NCI-H2171 treated with DMSO at 0.1 percent for 48 hours (cell line): ENCODE measurements at regions not wholly inside any gene's neighbourhood (a gene's known extent, or its start where the extent isn't known, plus 50 kb on each side); places are given as distances from the start of the nearest gene placed in this dataset.

Source experiments
- DNase-seq: peaks from one replicate; lab custom pipeline; 2025; lab: John Stamatoyannopoulos, UW

- DNase-seq, result no peak
Measured at GRCh38 chr19:28505134-28505533, 707.8 kb downstream of the UQCRFS1 start.

- DNase-seq, result no peak
Measured at GRCh38 chr19:28504727-28505126, 708.2 kb downstream of the UQCRFS1 start.

GRCh38 chr19:28504139-28504538 is 708.8 kb downstream of the UQCRFS1 start:
- no peak for DNase-seq

DNA sequence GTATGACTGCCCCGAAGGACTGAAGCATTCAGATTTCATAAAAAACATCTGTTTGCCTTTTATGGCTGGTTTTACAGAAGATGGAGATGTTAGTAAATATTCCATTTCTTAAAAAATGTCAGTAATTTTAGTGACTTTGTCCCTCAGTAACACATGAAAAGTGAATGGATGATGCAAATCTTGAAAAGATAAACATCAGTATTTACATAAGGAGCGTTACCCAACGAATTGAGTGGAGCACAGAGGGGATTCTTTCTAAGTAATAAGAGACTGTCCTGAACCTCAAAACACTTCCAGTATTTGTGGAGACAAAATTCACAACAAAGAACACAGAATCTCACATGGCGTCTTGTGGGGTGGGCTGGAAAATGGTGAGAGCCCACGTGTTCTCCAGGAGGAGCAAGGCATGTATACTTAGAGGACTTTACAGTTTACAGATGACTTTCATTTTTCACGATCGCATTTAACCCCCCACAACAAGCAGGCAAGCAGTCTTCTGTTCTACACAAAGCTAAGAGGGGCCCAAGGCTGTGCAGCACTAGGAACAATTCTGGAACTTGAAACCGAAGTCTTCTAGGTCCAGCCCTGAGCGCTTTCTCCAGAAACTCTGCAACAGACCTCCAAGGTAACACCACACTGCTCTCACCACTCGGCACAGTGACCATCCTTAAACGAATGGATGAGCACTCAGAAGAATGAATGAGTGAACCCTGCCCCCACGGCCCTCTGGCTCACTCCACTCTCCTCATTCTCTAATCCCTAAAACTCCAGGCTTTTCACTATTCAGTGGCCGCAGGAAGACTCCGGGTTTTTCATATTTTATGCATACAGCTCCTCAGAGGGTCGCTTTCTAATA is 709.8 kb downstream of the UQCRFS1 start:
- DNase-seq, result no peak

DNA sequence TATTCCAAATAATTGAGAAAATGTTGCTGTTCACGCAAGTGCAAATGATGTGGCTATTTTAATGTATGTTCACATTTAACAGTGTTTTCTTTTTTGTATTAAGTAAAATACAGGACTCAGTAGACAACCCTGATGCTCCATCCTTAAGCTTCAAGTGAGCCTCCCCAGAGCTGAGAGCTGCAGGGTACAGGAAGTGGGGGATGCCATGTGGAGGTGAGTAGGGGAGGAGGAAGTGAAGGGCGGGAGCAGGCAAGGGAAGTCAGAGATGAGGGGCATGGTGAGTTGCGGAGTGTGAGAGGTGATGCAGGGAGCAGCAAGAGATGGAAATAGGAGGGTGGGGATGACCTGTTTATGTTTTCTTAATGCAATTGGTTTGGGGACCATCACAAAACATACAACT is 711.0 kb downstream of the UQCRFS1 start:
- no peak for DNase-seq

- DNase-seq, result no peak
Measured at GRCh38 chr19:28500982-28501630, 711.8 kb downstream of the UQCRFS1 start.

GRCh38 chr19:28500296-28500695 is 712.7 kb downstream of the UQCRFS1 start:
- DNase-seq, result no peak

- no peak for DNase-seq
Measured at GRCh38 chr19:28498404-28498976, 714.5 kb downstream of the UQCRFS1 start.

- no peak for DNase-seq
Measured at GRCh38 chr19:28497887-28498286, 715.1 kb downstream of the UQCRFS1 start.

GRCh38 chr19:28497137-28497536 is 715.8 kb downstream of the UQCRFS1 start:
- DNase-seq, result no peak

GRCh38 chr19:28495046-28495445 is 717.9 kb downstream of the UQCRFS1 start:
- DNase-seq, result no peak

- no peak for DNase-seq
Measured at GRCh38 chr19:28494461-28494860, 718.5 kb downstream of the UQCRFS1 start.

DNA sequence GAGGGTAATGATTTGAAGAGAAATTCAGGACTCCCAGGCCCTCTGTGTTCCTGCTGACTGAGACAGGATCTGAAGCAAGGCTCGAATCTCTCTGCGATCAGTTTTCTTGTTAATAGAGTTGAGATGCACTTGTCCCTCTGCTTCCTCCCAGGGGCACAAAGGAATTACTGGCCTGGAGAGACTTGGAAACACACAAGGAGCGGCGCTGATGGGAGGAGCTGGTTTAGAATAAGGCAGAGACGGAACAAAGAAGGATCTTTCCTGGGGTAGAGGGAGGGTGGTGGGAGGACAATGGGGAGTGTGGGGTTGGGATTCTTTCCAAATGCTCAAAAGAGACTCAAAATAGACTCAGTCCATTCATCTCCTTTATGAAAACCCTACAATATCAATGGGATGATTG is 719.1 kb downstream of the UQCRFS1 start:
- no peak for DNase-seq

DNA sequence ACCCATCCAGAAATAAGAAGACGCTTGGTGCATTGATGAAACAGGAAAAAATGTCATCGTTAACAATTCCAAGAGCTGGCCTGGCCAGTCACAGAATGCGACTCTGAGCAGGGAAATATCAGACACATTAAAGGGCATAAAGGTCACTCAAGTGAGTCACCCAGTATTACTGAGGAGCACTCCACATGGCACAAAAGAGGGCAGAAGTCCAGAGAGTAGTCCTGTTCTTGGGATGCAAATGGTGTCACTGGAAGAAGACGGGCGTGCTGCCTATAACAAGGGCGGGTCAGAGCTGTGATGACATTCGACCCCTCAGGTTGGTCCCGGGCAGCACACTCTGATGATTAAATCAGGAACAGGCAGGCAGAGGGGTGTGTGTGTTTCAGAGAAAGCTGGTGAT is 720.3 kb downstream of the UQCRFS1 start:
- no peak for DNase-seq

GRCh38 chr19:28492201-28492600 is 720.8 kb downstream of the UQCRFS1 start:
- DNase-seq, result no peak

- DNase-seq, result no peak
Measured at GRCh38 chr19:28489776-28490175, 723.2 kb downstream of the UQCRFS1 start.

DNA sequence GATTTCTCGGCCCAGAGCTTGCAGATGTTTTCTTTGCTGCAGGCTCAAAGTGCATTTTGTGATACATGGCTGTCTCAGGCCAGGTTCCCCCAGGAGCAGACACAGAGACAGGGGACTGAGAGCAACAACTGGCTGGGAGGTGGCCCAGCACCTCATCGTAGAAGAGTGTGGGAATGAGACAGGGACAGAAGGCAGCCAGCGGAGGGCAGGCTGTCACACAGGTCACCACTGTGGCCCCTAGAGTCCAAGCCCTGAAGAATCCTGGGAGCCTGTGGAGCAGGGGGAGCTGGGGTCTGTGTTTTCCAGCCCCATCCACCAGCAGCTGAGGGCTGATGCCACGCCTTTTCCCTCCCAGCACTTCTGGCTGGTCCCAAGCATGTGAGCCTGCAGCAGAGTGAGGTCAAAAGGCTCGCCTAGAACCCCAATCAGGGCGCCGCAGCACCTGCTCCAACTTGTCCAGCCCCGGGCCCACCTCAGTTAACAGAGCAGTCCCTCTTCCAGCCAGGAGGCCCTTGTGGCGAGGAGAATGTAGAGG is 723.8 kb downstream of the UQCRFS1 start:
- DNase-seq, result no peak

DNA sequence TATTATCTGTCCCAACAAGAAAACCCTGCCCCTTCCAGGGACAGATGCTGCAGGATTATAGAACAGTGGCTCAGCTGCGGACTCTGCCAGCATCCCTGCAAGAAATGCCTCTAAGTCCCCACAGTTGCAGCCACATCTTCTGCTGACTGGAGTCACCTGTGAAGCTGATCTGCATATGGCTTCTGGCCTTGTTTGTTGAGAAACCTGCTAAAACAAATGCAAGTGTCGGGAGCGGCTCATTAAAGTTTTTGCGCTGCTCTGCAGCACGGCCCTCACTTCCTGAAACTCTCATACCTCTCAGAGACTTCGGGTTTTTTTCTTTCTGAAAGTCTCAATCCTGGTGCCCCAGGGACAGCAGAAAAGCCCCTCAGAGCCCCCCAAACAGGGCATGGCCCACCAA is 725.0 kb downstream of the UQCRFS1 start:
- DNase-seq, result no peak

DNA sequence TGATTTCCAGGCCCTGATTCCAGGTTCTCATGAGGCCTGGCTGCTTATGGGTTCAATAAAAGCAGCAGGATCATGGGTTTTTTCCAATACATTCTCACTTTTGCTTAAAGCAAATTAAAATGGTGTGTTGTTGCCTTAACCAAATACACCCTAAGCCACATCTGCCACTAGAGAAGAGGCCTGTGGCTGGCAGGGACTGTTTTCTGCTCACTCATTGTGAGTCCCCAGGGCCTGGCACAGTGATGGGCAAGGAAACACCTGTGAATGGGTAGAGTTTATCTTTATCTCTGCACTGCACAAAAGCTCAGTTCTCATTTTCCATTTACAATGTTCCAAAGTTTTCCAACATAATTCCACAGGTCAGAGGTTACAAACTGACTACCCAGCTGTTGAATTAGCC is 726.0 kb downstream of the UQCRFS1 start:
- DNase-seq, result no peak

GRCh38 chr19:28486473-28486872 is 726.5 kb downstream of the UQCRFS1 start:
- no peak for DNase-seq

DNA sequence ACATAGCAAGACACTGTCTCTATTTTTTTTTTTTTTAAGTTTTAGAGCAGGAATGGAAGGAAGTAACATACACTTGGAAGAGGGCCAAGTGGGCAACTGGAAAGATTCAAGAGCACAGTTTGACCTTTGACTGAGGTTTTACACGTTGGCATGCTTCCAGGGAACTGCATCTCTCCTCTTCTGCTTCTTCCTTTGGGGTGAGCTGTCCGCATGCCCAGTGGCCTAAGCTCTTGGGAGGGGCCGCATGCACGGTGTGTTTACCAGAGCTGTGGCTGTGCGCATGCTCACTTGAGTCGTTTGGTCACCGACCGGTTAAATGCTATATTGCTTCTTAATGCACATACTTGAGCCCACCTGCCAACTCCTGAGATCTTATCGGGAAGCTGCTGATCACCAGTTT is 727.7 kb downstream of the UQCRFS1 start:
- DNase-seq, result no peak

GRCh38 chr19:28483197-28483596 is 729.8 kb downstream of the UQCRFS1 start:
- no peak for DNase-seq

DNA sequence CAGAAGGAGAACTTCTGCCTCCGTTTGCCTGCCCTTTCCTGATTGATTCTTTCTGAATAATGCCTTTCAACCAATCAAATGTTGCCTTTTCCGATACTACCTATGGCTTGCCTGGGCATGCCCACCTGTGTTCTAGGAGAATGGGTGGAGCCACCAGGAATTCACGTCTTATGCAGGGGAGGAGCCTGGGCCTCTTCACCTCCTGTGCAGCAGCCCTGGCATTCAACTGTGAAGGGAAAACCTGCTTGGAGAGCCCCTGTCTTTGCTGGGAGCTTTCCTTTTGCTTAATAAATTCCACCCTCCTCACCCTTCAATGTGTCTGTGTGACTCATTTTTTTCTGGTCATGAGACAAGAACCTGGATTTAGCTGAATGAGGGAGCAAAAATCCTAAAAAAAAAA is 730.7 kb downstream of the UQCRFS1 start:
- no peak for DNase-seq
